Vagina (tissue), 2 donors: ENCODE measurements at regions not wholly inside any gene's neighbourhood (a gene's known extent, or its start where the extent isn't known, plus 50 kb on each side); places are given as distances from the start of the nearest gene placed in this dataset.

Experiments used
- POLR2A ChIP-seq, 2 donors: fragments of 450-650 bp; IDR thresholded peaks; one replicate each; pipeline ENCODE4 v1.6.1; 2017; ENCODE audit warnings: antibody characterized with exemption in 2 of 2, mild to moderate bottlenecking in 2 of 2, moderate library complexity in 2 of 2
- POLR2AphosphoS5 ChIP-seq, 2 donors: sonication (generic); formaldehyde crosslinking; IDR thresholded peaks; one replicate each; pipeline ENCODE4 v1.9.0; 2017; ENCODE audit warnings: antibody characterized with exemption in 2 of 2, mild to moderate bottlenecking in 2 of 2, low read depth in 1 of 2; ENCODE audit not compliant: insufficient read depth in 1 of 2
- TF ChIP-seq, protein P1 (sequence below), 3 experiments: fragments of 450-650 bp in 2 of 3; fragments of 200-600 bp in 1 of 3; sonication (generic) in 1 of 3; IDR thresholded peaks; one replicate each; pipeline ENCODE4 v1.5.1; 2017 to 2019; ENCODE audit warnings: antibody characterized with exemption in 3 of 3, mild to moderate bottlenecking in 2 of 3, moderate library complexity in 2 of 3

- TF ChIP-seq POLR2A (IDR thresholded peaks at IDR 0.05): no peak
- TF ChIP-seq, protein P1, sequence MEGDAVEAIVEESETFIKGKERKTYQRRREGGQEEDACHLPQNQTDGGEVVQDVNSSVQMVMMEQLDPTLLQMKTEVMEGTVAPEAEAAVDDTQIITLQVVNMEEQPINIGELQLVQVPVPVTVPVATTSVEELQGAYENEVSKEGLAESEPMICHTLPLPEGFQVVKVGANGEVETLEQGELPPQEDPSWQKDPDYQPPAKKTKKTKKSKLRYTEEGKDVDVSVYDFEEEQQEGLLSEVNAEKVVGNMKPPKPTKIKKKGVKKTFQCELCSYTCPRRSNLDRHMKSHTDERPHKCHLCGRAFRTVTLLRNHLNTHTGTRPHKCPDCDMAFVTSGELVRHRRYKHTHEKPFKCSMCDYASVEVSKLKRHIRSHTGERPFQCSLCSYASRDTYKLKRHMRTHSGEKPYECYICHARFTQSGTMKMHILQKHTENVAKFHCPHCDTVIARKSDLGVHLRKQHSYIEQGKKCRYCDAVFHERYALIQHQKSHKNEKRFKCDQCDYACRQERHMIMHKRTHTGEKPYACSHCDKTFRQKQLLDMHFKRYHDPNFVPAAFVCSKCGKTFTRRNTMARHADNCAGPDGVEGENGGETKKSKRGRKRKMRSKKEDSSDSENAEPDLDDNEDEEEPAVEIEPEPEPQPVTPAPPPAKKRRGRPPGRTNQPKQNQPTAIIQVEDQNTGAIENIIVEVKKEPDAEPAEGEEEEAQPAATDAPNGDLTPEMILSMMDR (IDR thresholded peaks at IDR 0.05): no peak
- no peak for TF ChIP-seq POLR2AphosphoS5 (IDR thresholded peaks at IDR 0.05; ENCODE audit: insufficient read depth in 1 of 2, low read depth in 1 of 2)
Measured at GRCh38 chr18:66949419-66949818, 345.5 kb upstream of the CDH19 start.
